GM18867 (cell line): ENCODE measurements at regions not wholly inside any gene's neighbourhood (a gene's known extent, or its start where the extent isn't known, plus 50 kb on each side); places are given as distances from the start of the nearest gene placed in this dataset.
"Not testable (repeated sequence)": the region's sequence is repeated elsewhere in the genome, so short reads cannot be mapped to it uniquely, and the experiment has no call there.

Experiments used
- ATAC-seq: cut with Tn5 transposase; IDR thresholded peaks from one replicate; pipeline ENCODE4 v1.9.1; 2021; ENCODE audit warnings: mild to moderate bottlenecking, moderate library complexity; ENCODE audit not compliant: unreplicated experiment

GRCh38 chr17:68097161-68097805 is 61.7 kb downstream of the KPNA2 start:
- no peak for ATAC-seq

GRCh38 chr17:68099341-68099753 is 63.8 kb downstream of the KPNA2 start:
- ATAC-seq, result not testable (repeated sequence)

GRCh38 chr17:68100000-68100641 is 64.6 kb downstream of the KPNA2 start:
- ATAC-seq, result no peak

GRCh38 chr17:68101075-68101986 is 65.8 kb downstream of the KPNA2 start:
- ATAC-seq, result peak; percentile 72

- no peak for ATAC-seq
These were observed 66.4 kb downstream of the KPNA2 start for GRCh38 chr17:68101987-68102314.

- peak; percentile 14 for ATAC-seq
These were observed 66.8 kb downstream of the KPNA2 start for GRCh38 chr17:68102318-68102758.

- no peak for ATAC-seq
These were observed 67.6 kb downstream of the KPNA2 start for GRCh38 chr17:68103148-68103547.

GRCh38 chr17:68106085-68106484 is 70.5 kb downstream of the KPNA2 start:
- no peak for ATAC-seq

GRCh38 chr17:68107373-68107772 is 71.8 kb downstream of the KPNA2 start:
- no peak for ATAC-seq

- no peak for ATAC-seq
These were observed 72.9 kb downstream of the KPNA2 start for GRCh38 chr17:68108313-68109000.

- not testable (repeated sequence) for ATAC-seq
These were observed 73.9 kb downstream of the KPNA2 start for GRCh38 chr17:68109404-68109803.

GRCh38 chr17:68116211-68116610 is 80.7 kb downstream of the KPNA2 start:
- not testable (repeated sequence) for ATAC-seq

- no peak for ATAC-seq
These were observed 87.1 kb downstream of the KPNA2 start for GRCh38 chr17:68122587-68122986.

- ATAC-seq, result no peak
These were observed 89.8 kb downstream of the KPNA2 start for GRCh38 chr17:68125111-68125870.

GRCh38 chr17:68127914-68128313 is 92.4 kb downstream of the KPNA2 start:
- ATAC-seq, result no peak

- ATAC-seq, result no peak
These were observed 95.9 kb downstream of the KPNA2 start for GRCh38 chr17:68131456-68131855.

GRCh38 chr17:68133346-68134045 is 98.0 kb downstream of the KPNA2 start:
- no peak for ATAC-seq

GRCh38 chr17:68134046-68134637 is 98.6 kb downstream of the KPNA2 start:
- no peak for ATAC-seq

- ATAC-seq, result no peak
These were observed 99.2 kb downstream of the KPNA2 start for GRCh38 chr17:68134731-68135130.
